Left cardiac atrium (tissue), 4 donors: ENCODE measurements at regions not wholly inside any gene's neighbourhood (a gene's known extent, or its start where the extent isn't known, plus 50 kb on each side); places are given as distances from the start of the nearest gene placed in this dataset.

Experiments used
- ATAC-seq, 2 donors: fragments of 200-7000 bp; cut with Tn5 transposase; one replicate each; pipeline ENCODE4 v1.9.1; 2020; ENCODE audit warnings: mild to moderate bottlenecking in 2 of 2, moderate library complexity in 2 of 2
- DNase-seq: peaks from one replicate; pipeline ENCODE4 v3.0.0-alpha.2; 2020
- intact Hi-C, 2 donors: fragments of 100-400 bp; cut with DNase I; formaldehyde crosslinking; loops; one replicate each; pipeline versions ENCODE4 v1.14.1 to v1.15.1; 2022 to 2023
- donor health status: DM: no; HTN: yes; CAD: no.
- donor health status: DM: no; HTN: yes; CAD: no; lungs with severe emphysema.
- donor health status: DM: yes; HTN: yes; CAD: no.
- donor health status: Dilated cardiomyopathy.

DNA sequence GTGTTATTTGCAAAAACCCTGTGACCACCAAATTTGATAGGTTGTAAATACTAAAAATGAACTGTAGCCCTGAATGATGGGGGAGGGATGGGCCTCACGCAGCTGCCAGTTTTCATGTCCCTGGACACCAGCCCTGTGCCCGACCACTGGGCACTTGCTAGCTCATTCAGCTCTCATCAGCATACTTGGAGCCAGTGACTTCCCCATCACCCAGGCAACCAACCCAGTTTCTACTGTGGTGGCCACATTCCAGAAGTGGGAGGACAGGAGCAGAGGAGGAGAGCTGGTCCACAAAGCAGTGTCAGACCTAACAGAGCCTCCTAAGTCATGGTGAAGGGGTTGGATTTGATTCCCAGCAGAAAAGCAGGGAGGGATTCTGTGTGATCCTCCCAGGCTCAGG, 128.2 kb downstream of the CPEB2 start:
- no peak for DNase-seq
- no peak for ATAC-seq
- intact Hi-C loops = no loop called here

DNA sequence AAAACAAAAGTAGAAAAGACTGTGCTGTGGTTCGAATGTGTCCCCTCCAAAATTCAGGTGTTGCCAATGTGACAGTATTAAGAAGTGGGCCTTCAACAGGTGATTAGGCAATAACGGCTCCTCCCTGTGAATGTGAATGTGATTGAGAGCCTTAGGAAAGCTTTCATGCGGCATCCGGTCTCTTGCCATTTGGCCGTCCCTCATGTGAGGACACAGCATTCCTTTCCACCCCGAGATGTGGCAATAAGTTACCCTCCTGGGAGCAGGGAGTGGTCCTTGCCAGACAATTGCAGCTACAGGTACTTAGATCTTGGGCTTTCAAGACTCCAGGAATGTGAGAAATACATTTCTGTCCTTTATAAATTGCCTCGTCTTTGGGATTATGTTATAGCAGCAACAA, 129.3 kb downstream of the CPEB2 start:
- no peak for ATAC-seq
- intact Hi-C loops = no loop called here

DNA sequence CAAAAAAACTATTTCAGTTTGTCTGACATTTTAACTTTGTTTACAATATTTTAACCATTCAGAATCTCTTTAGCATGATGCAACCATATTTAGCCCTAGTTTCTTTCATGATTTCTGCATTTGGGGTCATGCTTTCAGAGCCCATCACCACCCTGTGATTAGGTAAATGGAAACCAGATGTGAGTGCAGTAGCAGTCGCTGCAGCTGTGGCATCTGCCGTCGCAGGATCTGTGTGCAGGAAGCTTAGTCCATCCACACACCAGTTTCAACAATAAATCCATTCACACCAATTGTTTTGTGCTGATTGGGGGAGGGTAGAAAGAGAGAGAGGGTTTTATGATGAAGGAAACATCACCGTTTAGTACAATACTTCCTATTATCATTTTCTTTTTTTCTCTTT, 130.5 kb downstream of the CPEB2 start:
- no peak for ATAC-seq
- DNase-seq = no peak
- intact Hi-C loops = no loop called here

More for the DNA sequence above, 129.3 kb downstream of the CPEB2 start:
- DNase-seq = no peak

GRCh38 chr4:15139599-15139998, 137.3 kb downstream of the CPEB2 start:
- no peak for ATAC-seq
- no peak for DNase-seq
- intact Hi-C loops = no loop called here

DNA sequence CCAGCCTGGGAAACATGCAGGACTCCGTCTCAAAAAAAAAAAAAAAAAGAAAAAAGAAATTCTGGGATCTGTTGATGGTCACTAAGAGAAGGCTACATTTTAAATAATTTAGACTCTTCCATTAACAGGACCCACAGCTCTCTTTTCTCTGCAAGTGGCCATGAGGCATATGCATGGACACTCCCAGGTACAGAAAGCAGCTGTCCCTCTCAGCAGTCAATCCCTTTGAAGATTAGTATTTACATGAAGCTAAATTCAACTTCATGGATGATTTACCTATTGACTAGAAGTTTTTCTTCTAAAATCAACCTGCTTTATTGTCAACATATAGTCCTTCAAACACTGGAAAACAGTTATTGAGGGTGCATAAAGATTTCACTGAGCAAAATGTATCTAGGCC, 139.9 kb downstream of the CPEB2 start:
- ATAC-seq (no peak), DNase-seq (no peak)
- intact Hi-C loops = no loop called here

GRCh38 chr4:15143551-15143950, 141.3 kb downstream of the CPEB2 start:
- ATAC-seq = no peak

GRCh38 chr4:15144249-15144966, 142.1 kb downstream of the CPEB2 start:
- intact Hi-C loops = no loop called here
- DNase-seq = no peak
- ATAC-seq = no peak

More at GRCh38 chr4:15143551-15143950, 141.3 kb downstream of the CPEB2 start:
- intact Hi-C loops = no loop called here
- DNase-seq = no peak

DNA sequence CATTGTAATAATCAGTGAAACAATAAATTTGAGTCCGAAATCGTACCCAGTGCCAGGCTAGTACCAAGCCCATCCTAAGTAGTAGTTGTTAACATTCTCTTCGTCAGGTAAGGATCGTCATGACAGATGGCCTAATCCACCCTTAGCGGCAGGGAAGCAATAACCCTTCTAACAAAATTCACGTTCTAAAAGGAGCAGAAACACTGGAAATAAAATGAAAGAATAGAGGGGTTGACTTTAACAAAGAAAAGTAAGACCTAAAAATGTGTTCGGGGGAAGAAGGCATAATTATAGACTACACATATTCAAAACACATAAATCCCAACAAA, 142.7 kb downstream of the CPEB2 start:
- intact Hi-C loops = no loop called here
- ATAC-seq = no peak

DNA sequence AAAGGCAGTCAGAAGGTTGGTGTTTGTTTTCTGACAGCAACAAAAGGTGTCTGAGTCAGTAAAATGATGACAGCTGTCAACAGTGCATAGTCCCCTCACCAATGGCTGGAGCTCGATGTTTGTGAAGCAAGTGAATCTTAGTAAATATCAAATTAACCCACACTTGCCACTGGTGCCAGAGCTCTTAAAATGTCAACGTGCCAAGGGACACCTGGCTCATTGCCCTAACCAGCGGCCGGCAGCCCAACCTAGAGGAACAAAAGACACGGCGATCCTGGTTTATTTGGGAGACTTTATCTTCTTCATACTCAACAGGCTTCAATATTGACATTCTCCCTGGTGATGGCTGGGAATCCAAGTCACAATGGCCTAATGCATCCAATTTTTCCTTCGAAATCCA, 143.4 kb downstream of the CPEB2 start:
- intact Hi-C loops = no loop called here
- no peak for ATAC-seq
- DNase-seq = no peak

More for the DNA sequence above, 142.7 kb downstream of the CPEB2 start:
- DNase-seq = no peak

DNA sequence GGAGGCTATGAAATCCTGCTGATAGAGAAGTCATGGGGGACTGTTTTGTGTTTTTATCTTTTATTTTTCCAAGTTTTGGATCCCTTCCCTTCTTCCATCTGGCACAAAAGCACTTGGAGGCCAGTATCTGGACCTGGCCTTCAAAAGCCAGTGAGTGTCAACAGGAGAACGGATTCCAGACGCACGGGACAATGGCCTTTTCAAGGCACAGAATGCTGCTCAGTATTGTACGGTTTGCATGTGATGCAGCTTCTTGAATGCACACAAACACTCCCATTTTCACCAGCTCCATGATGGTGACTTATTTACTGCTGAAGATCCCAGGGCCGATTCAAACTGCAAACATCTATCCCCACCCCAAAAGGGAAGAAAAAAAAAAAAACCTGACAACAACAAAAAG, 145.4 kb downstream of the CPEB2 start:
- DNase-seq = no peak
- ATAC-seq = no peak
- intact Hi-C loops = no loop called here

GRCh38 chr4:15148199-15148598, 145.9 kb downstream of the CPEB2 start:
- ATAC-seq (no peak), DNase-seq (no peak)
- intact Hi-C loops = no loop called here

DNA sequence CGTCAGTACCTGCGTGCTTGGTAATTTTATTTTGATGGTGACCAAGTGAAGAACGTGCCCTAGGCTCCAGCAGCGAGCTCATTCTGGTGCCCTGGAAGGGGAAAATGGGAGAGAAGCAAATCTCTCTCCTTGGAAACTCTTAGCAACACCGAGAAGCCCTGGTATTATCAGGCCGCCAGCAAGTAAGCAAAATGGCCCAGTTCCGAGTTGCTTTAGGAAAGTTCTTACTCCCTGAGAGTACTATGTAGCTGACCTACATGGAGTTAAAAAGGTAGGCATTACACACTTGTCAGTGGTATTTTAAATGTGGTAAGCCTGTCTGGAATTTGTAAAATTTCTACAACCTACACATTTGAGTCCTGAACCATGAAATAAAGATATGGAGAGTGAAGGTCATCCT, 146.4 kb downstream of the CPEB2 start:
- intact Hi-C loops = no loop called here
- ATAC-seq = no peak
- no peak for DNase-seq

GRCh38 chr4:15149234-15149838, 147.1 kb downstream of the CPEB2 start:
- ATAC-seq = peak in 1 of 2 donors; percentile 22
- DNase-seq = no peak
- intact Hi-C loops = no loop called here

DNA sequence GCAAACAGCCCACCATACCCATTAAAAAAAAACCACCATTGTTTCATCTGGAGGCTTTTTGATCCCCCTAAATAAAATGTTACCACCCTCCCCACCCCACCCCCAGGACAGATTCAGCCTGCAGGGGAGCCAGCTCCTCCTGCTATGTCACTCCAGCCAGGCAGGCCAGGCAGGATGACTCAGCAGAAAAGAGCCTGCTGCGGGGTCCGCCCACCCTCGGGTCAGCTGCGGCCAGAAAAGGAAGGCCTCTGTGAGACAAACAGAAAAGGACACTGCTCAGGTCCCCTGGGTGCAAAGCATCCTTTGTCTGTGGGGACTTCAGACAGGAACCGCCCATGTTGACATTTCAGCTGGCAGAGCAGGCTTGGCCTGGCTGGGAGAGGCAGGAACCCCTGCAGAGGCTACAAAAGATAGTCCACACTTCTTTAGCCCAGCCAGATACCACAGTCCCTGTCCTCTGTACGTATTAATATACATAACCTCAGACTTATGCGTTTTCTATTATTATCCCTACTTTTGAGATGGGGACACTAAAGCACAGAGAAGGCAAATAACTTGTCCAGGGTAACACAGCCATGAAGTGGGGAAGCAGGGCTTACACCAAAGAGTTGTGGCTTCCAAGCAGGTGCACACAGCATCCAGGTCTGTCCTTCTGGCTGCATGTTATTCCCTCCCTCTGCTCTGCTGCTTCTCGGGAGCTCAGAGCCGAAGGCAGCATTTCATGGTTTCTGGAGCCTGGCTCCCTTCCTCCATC, 147.7 kb downstream of the CPEB2 start:
- intact Hi-C loops = no loop called here
- DNase-seq = peak; percentile 82

DNA sequence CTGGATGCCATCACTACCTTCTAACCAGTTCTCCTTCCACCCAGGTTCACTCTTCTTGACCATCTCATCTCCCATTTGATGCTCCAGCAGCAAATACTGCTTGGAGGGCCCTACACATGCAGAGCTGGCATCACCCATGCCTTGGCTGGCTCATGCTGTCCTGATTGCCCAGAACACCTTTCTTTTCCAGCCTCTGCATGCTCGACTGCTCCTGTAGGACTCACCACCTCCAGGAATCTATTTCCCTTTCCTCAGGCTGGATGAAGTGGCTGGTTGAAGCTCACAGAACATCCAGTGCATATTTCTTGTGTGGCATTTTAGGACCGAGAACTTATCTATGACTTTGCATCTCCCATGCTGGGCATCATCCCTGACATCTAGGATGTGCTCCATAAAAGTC, 148.3 kb downstream of the CPEB2 start:
- intact Hi-C loops = no loop called here

More for the DNA sequence above, 147.7 kb downstream of the CPEB2 start:
- peak; percentile 91 to 97 for ATAC-seq

DNA sequence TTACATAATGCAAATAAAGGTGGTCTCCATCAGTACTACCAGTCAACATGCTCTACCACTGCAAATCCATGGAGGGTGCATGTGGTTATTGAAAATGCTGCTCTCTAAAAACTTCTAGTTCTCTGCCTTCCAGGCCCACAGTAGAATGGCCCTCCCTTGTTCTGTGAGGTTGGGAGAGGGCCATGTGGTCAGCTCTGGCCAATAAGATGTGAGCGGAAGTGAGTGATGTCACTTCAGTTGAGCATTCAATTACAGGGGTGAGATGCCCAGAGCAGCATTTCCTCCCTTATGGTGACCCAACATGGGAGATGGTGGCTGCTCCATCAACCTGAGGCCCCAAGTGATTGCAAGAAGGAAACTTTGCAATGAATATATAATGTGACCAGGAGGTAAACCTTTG, 148.8 kb downstream of the CPEB2 start:
- intact Hi-C loops = no loop called here
- ATAC-seq = no peak
- DNase-seq = no peak

More for the DNA sequence above, 148.3 kb downstream of the CPEB2 start:
- ATAC-seq = no peak
- DNase-seq = no peak

DNA sequence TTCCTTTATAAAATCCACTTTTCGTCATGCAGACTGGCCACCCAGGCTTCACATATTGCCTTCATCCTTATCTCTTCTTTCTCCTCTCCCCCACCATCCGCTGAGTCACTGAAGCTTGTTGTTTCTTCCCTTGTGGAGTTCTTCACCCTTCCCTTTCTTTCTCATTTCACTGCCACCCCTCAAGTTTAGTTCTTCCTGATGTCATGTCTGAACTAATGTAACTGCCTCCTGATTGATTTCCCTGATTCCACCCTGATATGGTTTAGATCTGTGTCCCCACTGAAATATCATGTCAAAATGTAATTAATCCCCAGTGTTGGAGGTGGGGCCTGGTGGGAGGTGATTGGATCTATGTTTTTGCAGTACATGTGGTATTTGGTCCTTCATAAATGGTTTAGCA, 151.4 kb downstream of the CPEB2 start:
- ATAC-seq = no peak
- intact Hi-C loops = no loop called here
- no peak for DNase-seq

- no peak for ATAC-seq
- intact Hi-C loops = no loop called here
- DNase-seq = no peak
Observed at GRCh38 chr4:15158406-15159091, 156.3 kb downstream of the CPEB2 start.

DNA sequence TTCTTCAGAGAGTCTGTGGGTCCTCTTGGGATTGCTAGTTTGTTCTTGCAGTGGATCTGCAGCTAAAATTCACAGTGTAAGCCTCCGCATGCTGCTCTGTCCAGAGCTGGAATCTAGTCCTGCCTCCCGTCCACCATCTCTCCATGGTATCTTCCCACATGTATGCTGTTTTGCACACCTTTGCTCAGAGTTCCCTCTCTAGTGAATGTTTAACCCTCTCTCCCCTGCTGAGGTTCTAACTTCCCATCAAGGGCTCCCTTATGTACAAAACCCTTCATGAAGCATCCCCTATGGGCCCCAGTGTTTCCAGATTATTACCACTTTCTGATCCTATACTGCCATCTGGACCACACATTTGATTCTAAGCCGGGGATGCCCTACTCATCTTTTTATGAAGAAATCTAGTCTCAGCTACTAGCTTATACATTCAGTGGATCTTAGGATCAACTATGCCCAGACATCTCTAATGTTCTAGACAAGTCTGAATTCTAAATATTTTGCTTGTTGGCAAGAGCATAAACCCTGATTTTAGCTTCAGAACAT, 157.3 kb downstream of the CPEB2 start:
- ATAC-seq = no peak
- intact Hi-C loops = no loop called here

DNA sequence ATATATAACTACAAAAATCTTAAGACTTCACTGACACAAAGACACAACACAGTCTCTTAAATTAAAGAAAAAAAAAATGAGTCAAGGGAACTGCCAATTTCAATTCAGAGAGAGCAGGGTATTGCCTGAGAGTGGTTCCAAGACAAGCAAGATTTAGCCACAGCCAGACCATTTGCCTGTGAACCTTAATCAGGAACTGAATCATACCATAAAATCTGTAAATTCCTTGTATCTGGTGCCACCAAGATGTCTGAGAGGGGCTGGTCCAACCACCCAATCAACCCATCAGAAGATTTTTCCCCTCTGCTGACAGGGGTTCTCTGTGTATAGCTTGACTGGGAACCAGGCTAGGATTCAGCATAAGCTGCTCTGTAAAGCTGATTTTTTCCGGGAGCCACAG, 159.2 kb downstream of the CPEB2 start:
- intact Hi-C loops = no loop called here
- DNase-seq (no peak), ATAC-seq (no peak)

More for the DNA sequence above, 157.3 kb downstream of the CPEB2 start:
- no peak for DNase-seq
